GM21619 (cell line): ENCODE measurements at regions not wholly inside any gene's neighbourhood (a gene's known extent, or its start where the extent isn't known, plus 50 kb on each side); places are given as distances from the start of the nearest gene placed in this dataset.
"Not testable (repeated sequence)": the region's sequence is repeated elsewhere in the genome, so short reads cannot be mapped to it uniquely, and the experiment has no call there.

Source experiments
- ATAC-seq: cut with Tn5 transposase; IDR thresholded peaks from one replicate; pipeline ENCODE4 v1.9.1; 2021; ENCODE audit not compliant: unreplicated experiment

DNA sequence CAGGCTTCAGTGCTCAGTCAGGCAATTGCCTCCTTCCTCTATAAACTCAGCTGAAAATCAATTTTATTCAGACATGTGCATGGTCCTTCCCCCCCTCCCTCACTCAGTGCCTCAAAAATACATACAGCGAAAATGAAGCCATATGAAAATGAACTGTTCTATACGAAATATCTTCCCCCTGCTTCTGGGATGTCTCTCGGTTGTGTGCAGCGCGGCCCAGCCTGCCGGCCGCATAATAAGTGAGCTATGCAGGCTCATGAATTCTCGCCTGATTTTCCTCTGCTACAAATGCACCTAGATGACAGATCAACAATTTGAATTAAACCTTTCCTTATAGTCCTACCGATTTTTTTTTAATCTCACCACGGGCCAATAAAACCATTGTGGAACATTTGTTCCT lies 252.9 kb downstream of the CRLF2 start:
- ATAC-seq: no peak

- not testable (repeated sequence) for ATAC-seq
Measured at GRCh38 chrX:955168-955781, 257.2 kb downstream of the CRLF2 start.

DNA sequence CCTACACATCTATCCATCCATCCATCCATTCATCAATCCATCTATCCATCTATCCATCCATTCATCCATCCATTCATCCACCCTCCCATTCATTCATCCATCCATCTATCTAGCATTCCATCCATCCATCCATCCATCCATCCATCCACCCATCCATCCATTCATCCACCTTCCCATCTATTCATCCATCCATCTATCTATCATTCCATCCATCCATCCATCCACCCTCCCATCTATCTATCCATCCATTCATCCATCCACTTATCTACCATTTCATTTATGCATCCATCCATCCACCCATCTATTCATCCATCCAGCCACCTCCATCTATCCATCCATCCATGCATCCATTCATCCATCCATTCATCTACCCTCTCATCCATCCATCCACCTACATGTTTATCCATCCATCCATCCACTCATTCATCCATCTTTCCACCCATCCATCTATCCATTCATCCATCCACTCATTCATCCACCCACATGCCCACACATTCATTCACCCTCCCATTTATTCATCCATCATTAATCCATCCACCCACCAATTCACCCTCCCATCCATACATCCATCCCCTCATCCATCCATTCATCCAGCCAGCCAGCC lies 258.5 kb downstream of the CRLF2 start:
- ATAC-seq: no peak

DNA sequence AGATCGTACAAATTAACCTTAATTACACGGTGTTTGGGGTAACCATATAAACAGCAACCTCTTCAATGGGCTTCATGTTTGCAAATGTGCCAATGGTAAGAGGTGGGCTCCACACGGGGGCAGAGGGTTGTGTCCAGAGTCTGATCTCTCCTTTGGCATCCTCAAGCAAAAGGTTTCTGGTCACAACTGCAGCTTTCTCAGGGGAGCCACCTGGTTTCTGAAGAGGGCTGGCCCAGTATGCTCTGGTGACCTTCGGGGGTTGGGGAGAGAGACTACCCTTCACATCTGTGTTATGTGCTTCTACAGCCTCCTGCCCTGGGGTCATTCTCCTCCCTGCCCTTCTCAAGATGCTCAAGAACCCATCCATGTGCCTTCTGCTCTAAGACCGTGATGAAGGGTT lies 259.6 kb downstream of the CRLF2 start:
- no peak for ATAC-seq

GRCh38 chrX:947262-947661 lies 265.2 kb downstream of the CRLF2 start:
- not testable (repeated sequence) for ATAC-seq

GRCh38 chrX:943035-943434 lies 269.4 kb downstream of the CRLF2 start:
- no peak for ATAC-seq

GRCh38 chrX:940691-941090 lies 271.8 kb downstream of the CRLF2 start:
- no peak for ATAC-seq

DNA sequence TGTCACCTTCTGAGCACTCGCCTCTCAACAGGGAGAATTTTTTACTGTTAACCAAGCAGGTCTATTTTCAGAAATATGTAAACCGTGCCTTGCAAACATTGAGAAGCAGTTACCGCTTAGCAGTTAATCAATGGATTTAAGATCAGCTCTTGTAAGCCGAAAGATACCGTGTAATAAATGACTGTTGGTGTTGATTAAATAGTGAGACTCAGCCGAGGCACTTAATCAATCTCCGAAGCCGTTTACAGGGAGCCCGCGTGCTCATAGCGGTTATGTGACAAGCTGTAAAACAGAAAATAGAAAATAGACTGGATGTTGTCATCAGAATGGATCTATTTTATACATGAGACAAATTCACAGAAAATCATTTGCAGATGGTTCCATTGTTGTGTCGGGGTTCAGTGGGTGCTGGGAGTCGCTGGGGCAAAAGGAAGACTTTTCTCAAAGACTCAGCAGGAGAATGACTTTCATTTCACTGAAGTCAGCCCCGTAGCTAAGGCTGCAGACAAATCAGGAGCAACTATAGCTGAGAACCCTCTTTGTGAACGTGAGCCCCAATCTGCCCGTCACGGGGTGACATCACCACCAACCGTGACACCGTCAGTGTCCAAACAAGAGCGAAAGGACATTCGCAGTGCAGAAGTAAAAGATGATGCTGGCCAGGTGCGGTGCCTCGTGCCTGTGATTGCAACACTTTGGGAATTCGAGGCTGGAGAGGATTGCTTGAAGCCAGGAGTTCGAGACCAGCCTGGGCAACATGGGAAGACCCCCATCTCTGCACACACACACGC lies 275.3 kb downstream of the CRLF2 start:
- no peak for ATAC-seq

- ATAC-seq: no peak
Measured at GRCh38 chrX:933611-934010, 278.8 kb downstream of the CRLF2 start.

DNA sequence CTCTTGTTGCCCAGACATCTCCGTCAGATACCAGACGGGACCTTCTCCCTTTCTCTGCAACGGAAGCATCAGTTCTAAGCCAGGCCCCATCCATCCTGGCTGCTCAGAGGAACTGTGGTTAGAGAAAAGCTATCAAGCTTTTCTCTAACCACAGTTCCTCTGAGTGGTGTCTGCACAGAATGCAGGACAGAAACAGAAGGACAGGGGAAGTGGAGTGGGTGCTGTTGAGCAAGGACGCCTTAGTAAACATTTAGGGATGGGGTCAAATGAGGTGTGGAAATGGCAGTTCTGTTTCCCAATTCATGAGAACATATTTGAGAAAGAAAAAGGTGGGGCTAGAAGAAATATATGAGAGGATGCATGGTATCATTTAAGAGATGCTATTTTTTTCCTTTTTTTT lies 283.8 kb downstream of the CRLF2 start:
- no peak for ATAC-seq

- ATAC-seq: no peak
Measured at GRCh38 chrX:926991-927390, 285.5 kb downstream of the CRLF2 start.

GRCh38 chrX:926070-926469 lies 286.4 kb downstream of the CRLF2 start:
- ATAC-seq: no peak

GRCh38 chrX:925652-926061 lies 286.8 kb downstream of the CRLF2 start:
- ATAC-seq: no peak

- no peak for ATAC-seq
Measured at GRCh38 chrX:925094-925493, 287.4 kb downstream of the CRLF2 start.

DNA sequence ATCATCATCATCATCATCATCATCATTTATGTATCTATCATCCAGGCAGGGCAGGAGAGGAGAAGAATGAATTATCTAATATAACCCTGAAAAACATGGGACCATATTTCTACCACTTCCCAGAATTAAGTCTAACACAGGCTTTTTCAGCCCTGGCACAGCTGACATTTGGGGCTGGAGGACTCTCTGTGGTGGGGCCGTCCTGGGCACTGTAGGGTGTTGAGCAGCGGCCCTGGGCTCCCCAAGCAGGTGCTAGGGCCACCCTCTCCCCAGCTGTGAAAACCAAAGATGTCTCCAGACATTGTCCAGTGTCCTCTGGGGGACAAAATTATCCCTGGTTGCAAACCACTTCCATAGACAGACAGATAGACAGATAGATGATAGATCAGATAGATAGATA lies 288.4 kb downstream of the CRLF2 start:
- ATAC-seq: no peak

DNA sequence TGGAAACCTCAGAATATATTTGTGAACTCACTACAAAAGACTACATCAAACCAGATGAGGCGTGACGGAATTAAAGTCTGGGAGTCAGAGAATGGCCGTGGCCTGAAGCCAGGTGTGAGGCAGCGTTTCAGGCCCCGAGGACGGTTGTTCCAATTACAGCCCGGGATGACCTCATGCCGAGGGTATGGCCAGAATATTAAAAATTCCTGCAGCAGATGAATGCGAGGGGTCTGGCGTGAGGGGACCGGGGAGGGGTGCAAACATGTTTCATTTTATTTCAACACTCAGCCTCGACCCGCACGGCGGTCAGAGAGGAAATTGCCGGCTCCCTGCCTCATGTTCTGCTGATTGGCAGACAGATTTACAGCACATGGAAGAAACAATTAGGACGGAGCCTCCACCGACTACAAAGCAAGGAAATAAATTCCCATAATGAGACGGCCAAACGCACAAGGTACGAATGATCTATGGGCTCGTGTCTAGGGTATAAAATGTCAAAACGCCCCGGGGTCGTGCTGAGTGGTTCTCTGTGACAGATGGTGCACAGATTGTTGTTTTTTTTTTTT lies 289.7 kb downstream of the SHOX start:
- ATAC-seq: no peak

- no peak for ATAC-seq
Measured at GRCh38 chrX:916230-916599, 285.6 kb downstream of the SHOX start.

- no peak for ATAC-seq
Measured at GRCh38 chrX:915427-916229, 285.0 kb downstream of the SHOX start.

DNA sequence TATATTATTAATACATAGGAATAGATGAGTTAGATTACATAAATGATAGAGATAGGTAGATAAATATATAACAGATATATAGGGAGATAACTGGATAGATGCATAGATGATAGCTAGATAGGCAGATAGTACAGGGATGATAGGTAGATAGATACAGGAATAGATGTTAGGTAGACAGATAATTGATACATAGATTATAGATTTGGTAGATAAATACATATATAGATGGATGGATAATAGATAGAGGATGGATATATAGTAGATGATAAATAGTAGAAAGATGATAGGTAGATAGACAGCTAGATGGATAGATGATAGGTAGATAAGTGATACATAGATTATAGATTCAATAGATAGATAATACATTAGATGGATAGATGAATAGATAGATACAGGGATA lies 283.6 kb downstream of the SHOX start:
- ATAC-seq: no peak

DNA sequence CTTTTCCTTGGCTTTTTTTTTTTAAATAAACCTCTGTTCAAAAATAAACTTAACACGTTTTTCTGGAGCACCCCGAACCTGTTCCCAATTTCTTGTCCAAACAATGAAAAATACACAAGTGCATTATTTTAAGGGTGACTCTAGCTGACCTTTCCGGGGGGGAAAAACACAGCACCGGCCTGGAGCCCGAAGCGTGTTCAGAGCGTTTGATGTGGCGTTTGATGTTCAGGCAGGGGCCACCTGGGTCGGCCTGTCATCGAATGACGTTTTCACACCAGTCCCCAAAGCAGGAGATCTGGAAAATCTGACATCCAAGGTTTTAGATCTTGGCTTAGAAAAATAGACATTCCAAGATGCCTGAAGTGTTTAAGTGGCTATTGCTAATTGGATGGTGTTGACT lies 282.1 kb downstream of the SHOX start:
- no peak for ATAC-seq

DNA sequence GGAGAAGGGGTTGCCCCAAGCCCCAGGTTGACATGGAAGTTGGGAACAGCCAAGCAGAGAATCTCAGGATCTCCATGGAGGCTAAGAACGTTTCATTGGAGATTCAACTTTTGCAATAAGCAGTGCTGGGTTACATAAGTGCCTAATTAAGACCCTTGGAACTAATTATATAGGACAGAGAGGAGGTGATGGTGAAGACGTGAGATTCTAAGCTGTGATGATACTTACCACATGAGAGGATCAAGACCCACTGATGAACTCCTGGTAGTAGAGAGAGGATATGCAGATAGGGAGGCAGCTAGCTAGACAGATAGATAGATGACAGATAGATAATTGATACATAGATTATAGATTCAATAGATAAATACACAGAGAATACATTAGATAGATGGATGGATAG lies 278.5 kb downstream of the SHOX start:
- ATAC-seq: not testable (repeated sequence)
